HG03280 (cell line): ENCODE measurements at regions not wholly inside any gene's neighbourhood (a gene's known extent, or its start where the extent isn't known, plus 50 kb on each side); places are given as distances from the start of the nearest gene placed in this dataset.
"Not testable (repeated sequence)": the region's sequence is repeated elsewhere in the genome, so short reads cannot be mapped to it uniquely, and the experiment has no call there.

Experiments used
- ATAC-seq: cut with Tn5 transposase; IDR thresholded peaks from one replicate; pipeline ENCODE4 v1.9.1; 2021; ENCODE audit warnings: mild to moderate bottlenecking, moderate library complexity; ENCODE audit not compliant: unreplicated experiment

- not testable (repeated sequence) for ATAC-seq
Observed at GRCh38 chr2:134063916-134064315, 190.0 kb upstream of the MGAT5 start.

DNA sequence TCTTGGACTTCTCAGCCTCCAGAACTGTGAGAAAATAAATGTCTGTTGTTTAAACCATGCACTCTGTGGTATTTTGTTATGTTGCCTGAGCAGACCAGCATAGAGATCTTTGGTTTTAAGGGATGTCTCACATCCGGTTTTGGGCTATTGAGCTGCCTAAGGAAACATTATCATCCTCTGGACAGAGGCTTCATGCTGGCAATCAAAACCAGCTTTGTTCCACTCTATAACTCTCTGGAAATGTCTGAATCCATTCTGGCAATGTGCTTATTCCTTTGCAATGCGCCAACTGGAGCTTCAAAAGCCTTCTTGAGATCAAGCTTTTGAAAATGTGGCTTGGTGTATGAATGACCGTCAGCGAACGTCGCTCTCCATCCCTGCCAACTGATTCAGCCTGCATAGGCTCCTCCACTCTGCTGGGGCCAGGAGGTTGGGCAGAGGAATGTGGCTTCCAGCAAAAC, 183.6 kb upstream of the MGAT5 start:
- ATAC-seq = no peak

- no peak for ATAC-seq
Observed at GRCh38 chr2:134072341-134072740, 181.5 kb upstream of the MGAT5 start.

GRCh38 chr2:134073023-134073422, 180.8 kb upstream of the MGAT5 start:
- ATAC-seq = no peak

DNA sequence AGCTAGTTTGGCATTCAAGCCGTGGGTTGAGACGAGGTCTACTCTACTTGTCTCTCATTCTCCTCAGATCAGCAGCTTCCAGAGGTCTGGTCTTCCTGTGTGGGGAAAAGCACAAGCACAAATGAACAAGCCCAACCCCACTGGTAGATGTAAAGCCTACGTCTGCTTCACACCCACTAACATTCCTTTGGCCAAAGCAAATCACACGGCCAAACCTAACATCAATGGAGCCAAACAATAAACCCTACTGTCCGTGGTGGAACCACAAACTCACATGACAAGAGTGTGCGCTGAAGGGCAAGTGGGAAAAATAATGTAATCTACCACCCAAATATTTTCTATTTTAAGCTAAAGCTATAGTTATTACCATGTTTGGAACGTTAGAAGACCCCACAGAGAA, 179.3 kb upstream of the MGAT5 start:
- no peak for ATAC-seq

GRCh38 chr2:134075204-134075603, 178.7 kb upstream of the MGAT5 start:
- ATAC-seq = no peak

GRCh38 chr2:134078354-134078753, 175.5 kb upstream of the MGAT5 start:
- no peak for ATAC-seq

GRCh38 chr2:134079373-134079772, 174.5 kb upstream of the MGAT5 start:
- peak; percentile 78 for ATAC-seq

GRCh38 chr2:134080386-134081089, 173.3 kb upstream of the MGAT5 start:
- no peak for ATAC-seq

DNA sequence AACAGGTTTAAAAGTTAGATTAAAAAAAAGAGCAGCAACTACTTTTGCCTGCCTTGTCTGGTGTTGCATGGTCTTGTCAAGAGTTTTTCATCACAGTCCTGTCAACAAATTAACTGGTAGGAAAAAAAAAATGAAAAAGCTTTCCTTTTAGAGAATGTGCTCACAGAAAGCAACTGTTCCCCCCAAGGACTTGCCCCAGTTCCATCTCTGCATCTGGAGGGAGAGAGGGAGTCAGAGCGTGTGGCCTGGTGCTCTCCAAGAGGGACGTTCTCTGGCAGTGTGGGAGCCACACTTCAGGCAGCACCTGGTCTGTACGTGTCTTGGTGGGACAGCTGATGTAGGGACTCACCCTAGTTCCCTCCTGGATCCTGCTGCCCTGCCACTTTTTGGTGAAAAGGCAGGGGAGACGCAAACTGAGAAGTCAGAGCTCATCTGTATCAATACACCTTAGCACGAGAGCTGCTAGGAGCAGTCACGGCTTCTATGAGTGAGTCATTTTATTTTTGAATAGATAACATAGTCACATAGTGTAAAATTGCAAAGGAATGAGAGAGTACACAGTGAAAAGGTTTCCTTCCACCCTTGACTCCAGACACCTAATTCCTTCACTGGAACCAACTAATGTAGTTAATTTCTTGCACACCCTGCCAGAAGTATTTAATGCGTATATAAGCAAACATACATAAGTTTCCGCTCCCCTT, 172.5 kb upstream of the MGAT5 start:
- ATAC-seq = no peak

DNA sequence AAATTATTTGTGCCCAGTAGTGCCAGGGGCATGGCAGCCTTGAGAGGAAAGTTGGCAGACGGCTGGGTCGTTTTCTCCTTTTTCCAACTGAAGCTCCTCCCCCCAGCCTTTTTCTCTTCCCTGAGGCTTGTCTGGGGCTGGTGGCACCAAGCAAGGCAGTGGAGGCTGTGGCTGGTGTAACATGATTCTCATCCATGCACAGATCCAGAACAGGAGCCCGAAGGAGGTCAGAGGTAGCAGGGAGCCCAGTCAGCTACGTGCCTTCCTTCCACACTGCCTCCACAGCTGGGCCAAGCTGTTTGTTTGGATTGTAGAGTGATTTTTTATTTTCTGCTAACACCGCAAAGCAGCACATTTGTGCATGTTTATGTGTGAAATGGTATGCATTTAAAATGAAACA, 170.3 kb upstream of the MGAT5 start:
- no peak for ATAC-seq

DNA sequence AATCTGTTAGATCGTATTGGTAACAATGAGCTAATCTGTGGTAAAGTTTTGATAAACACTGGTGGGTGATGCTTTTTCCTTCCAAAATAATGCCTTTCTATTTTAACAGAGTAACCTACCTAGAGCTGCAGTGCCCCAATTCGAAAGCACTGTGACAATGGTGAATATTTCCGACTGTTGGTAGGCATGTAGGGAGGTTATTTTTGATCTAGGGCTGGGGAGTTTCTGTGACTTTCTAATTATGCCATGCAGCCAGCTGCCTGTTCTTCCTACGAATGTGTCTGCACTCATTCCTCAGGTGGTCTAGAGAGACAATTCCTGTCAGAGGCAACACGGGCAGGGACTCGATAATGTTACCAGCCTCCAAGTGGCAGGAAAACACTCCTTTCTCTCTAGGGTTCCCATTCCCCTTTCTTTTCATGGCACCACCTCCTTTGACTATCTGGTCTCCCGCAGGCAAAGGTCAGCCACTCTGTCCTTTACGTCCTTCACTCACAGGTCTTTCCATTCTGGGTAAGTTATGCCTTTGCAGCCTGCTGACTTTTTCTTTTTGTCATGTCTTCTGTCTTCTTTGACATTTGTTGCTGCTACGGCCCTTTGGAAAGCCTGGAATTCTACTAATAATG, 167.2 kb upstream of the MGAT5 start:
- no peak for ATAC-seq

GRCh38 chr2:134087371-134087921, 166.4 kb upstream of the MGAT5 start:
- no peak for ATAC-seq

DNA sequence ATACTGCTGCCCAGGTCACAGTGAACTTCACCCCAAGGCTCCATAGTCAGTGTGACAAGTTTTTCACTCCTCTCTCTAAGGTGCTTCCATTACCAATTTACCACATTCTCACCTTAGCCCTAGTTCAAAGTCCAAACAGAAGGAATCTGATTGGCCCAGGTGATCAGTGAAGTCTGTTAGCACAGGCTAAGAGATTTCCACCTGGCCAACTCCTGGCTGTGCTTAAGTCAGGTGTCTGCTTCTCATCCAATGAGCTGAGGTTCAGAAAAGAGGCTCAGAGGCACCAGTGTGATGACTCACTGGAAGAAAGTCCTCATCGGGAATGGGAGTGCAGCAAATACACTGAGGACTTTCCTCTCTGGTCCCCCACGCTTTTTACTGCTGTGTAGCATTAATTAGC, 164.4 kb upstream of the MGAT5 start:
- ATAC-seq = no peak

DNA sequence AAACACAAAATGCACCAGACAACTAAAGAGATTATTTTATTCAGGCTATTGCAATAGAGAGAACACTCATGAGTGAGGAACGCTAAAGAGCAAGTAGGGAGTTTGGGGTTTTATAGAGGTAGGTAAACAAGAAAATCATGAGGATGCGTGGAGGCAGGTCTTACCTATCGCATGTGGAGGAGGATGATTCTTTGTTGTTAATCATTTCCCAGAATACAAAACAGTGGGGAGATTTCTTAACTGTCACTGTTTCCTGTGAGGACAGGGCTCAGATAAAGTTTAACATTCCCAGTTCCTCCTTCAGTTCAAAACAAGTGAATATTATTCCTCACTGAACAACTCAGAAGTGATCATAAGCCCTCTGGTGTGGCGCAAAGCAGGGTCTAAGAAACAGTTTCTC, 156.1 kb upstream of the MGAT5 start:
- ATAC-seq = no peak

GRCh38 chr2:134098321-134098720, 155.6 kb upstream of the MGAT5 start:
- no peak for ATAC-seq

GRCh38 chr2:134099273-134099672, 154.6 kb upstream of the MGAT5 start:
- no peak for ATAC-seq

GRCh38 chr2:134103196-134103595, 150.7 kb upstream of the MGAT5 start:
- ATAC-seq = no peak

GRCh38 chr2:134104754-134105153, 149.1 kb upstream of the MGAT5 start:
- ATAC-seq = no peak

- ATAC-seq = no peak
Observed at GRCh38 chr2:134107402-134107801, 146.5 kb upstream of the MGAT5 start.

DNA sequence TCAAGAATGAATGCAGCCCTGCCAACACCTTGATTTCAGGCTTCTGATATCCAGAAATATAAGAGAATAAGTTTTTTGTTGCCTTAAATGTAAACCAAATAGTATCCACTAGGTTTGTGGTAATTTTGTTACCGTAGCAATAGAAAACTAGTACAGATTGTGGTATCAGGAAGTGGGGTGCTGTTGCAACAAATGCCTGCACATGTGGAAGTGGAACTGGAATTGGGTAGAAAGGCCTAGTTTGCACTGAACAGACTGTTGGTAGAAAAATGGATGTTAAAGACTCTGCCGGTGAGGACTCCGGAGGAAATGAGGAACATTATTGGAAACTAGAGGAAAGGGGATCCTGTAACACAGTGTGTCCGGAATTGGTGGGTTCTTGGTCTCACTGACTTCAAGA, 145.8 kb upstream of the MGAT5 start:
- ATAC-seq = no peak

DNA sequence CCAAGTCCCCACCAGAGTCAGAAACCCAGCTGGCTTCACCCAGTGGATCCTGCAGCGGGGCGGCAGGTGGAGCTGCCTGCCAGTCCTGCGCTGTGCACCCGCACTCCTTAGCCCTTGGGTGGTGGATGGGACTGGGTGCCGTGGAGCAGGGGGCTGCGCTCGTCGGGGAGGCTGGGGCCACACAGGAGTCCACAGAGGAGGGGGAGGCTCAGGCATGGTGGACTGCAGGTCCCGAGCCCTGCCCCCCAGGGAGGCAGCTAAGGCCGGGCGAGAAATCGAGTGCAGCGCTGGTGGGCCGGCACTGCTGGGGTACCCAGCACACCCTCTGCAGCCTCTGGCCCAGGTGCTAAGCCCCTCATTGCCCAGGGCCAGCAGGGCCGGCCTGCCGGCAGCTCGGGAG, 144.6 kb upstream of the MGAT5 start:
- ATAC-seq = no peak
